GM03348 (cell line): ENCODE measurements at regions not wholly inside any gene's neighbourhood (a gene's known extent, or its start where the extent isn't known, plus 50 kb on each side); places are given as distances from the start of the nearest gene placed in this dataset.

Source experiments
- DNase-seq: peaks from one replicate; pipeline ENCODE4 v3.0.0; 2012; ENCODE audit warnings: low spot score

GRCh38 chr22:47811971-47812370, 1049.5 kb downstream of the TBC1D22A start:
- no peak for DNase-seq

GRCh38 chr22:47810505-47811500, 1048.4 kb downstream of the TBC1D22A start:
- DNase-seq, result no peak

- DNase-seq, result no peak
Measured at GRCh38 chr22:47808886-47809620, 1046.6 kb downstream of the TBC1D22A start.

DNA sequence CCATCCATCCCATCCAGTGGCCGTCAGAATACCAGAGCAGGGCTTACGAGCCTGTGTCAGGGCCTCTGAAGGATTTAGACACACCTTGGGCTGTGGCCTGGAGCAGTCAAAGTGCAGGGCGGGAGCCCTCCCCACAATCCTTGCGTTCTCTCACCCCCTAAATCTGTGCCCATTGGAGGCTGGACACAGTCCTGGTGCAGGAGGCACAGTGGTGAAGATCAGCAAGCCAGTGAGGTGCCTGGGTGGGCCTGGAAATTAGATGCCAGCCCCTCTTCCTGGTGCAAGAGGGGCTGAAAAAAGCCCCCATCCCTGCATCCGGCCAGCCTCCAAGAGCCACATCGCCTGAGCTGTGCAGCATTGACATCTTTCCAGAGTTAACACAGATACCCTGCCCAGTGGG, 1045.8 kb downstream of the TBC1D22A start:
- no peak for DNase-seq

- DNase-seq, result no peak
Measured at GRCh38 chr22:47807506-47807905, 1045.1 kb downstream of the TBC1D22A start.

- DNase-seq, result no peak
Measured at GRCh38 chr22:47806894-47807293, 1044.4 kb downstream of the TBC1D22A start.

DNA sequence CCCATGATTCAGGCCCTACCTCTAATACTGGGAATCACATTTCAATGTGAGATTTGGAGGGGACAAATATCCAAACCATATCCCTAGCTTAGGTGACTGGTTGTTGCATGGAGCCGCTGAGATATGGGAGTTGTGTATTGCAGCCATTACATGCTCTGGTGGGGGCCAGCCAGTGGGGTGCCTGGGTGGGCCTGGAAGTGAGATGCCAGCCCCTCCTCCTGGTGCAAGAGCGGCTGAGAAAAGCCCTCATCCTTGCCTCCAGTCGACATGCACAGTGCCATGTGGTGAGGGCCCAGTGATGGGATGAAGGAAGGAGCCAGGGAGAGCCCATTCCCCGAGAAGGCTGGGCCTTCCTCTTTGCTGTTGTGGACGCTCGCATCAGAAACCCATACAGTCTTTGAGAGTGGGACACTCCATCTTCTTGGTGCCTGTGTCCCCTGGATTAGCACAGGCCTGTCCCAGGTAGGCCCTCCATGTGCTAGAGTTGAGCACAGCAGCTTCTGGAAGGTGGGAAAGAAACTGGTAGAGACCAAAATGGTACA, 1043.0 kb downstream of the TBC1D22A start:
- no peak for DNase-seq

DNA sequence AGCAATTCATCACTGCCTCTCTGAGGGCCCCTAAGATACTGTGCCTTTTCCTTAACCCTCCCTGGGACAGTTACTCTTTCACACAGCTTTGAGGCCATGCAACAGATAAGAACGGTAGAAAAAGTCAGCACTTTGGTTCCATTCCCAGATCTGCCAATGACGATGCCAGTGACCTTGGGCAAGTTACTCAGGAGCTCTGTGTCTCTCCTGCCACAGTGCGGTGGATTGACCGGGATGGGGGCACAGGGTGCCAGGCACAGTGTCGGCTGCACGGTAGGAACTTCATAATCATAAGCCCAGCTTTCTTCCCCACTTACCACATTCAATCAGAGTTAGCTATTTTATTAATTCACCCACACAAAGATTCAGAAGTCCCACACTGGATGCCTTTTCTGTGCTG, 1041.8 kb downstream of the TBC1D22A start:
- DNase-seq, result no peak

DNA sequence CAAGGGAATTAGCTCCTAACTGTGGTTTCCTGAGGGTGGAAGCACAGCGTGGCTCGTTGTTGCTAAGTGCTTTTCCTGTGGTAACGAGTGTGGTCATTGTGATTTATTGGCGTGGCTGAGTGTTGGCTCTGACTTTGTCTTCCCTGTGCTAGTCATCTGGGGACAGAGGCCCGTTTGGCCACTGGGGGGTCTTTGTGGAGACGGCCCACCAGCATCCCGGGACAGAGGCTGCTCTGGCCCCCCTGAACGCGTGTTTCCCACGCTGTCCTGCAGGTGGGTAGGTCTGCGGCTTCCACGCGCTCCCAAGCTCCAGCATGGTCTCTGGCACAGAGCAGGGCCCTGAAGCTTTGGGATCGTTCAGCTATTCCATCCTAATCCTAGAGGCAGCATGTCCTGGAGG, 1040.0 kb downstream of the TBC1D22A start:
- no peak for DNase-seq

GRCh38 chr22:47801541-47802245, 1039.2 kb downstream of the TBC1D22A start:
- DNase-seq, result no peak

GRCh38 chr22:47798229-47798628, 1035.8 kb downstream of the TBC1D22A start:
- no peak for DNase-seq

- no peak for DNase-seq
Measured at GRCh38 chr22:47797342-47797945, 1035.0 kb downstream of the TBC1D22A start.

- DNase-seq, result no peak
Measured at GRCh38 chr22:47796128-47796908, 1033.9 kb downstream of the TBC1D22A start.

GRCh38 chr22:47795477-47796127, 1033.2 kb downstream of the TBC1D22A start:
- DNase-seq, result no peak

DNA sequence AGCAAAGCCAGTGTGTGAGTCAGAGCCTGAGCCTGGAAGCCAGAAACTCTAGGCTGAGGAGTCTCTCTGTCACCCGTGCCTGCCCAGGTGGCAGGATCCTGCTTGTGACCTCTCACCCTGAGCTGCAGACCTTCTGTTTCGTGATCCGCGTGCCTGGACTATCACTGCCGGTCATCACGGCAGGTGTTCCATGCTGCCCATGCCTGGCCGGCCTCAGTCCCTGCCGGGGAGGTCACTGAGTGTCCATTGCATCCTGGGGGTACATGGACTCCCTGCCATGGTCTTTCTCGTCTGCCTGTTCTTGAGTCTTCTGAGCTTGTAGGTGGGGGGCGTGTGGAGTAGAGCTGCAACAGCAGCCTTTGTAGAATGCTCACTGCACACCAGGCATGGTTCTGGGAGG, 1032.4 kb downstream of the TBC1D22A start:
- no peak for DNase-seq

DNA sequence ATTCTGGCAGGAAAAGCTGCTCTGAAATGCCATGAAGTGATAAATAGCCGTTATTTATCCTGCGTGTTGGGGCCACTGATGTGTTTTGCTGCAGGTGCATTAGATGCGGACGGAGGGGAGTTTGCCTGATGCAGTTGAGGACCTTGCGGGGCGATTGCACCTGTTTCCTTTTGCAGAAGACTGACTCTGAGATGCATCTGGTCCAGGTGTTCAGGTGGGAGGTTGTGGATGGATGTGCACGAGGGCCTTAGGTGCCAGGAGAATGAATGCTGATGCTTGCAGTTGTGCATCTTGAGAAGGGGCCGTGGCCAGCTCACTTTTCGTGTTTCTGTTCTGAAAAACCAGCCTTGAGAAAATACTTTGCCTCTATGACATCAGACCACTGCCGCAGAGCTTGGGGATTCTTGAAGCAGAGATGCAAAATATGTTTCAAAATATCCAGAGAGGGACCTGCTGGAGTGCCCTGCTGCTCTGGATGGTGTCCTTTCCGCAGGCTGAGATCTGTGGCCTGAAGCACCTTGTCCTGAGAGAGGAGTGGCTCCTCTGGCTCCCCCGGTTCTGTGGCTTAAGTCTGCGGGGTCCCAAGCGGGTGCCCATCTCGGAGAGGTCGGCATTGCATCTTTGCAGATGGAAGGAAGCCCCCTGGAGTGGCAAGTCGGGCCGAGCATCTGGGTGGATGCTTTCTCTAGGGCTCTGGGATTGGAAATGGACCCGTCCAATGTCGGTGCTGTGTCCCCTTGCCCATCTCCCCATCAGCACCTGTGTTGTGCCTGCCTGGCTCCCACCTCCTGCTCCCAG, 1031.1 kb downstream of the TBC1D22A start:
- no peak for DNase-seq

DNA sequence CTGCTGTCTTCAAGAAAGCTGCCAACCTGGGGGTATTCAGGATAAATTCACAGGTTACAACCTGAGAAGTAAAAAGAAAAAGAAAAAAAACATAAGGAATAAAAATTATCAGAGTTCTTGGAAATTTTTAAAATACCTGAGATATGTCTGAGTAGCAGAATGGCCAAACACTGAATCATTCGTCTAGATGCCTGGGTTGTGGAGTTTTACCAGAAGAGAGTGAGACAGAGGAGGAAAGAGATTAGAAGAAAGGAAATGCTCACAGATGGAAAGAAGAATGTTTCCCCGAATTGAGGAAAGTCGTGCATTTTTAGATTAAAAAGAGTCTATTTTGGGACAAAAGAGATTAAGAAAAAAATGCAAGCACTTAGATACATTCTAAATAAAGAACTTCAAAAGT, 1026.7 kb downstream of the TBC1D22A start:
- DNase-seq, result no peak

DNA sequence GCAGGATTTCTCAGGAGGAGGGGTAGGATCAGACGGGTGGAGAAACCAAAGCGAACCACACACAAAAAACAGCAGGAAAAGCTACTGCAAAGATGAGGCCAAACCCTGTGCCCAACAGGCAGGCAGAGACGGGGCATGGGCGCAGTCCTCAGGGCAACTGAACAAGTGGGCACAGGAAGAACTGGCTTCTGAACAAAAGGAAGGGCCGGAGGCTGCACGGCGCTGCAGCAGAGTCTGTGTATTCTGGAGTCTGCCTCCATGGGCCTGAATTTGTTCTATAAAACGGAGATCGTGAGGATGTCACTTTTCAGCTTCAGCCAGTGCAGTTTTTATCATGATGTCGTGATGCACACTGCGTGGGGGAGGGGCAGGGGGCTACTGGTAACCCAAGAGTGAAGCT, 1026.0 kb downstream of the TBC1D22A start:
- DNase-seq, result no peak

GRCh38 chr22:47787501-47788227, 1025.2 kb downstream of the TBC1D22A start:
- DNase-seq, result no peak
